GM21390 (cell line): ENCODE measurements at regions not wholly inside any gene's neighbourhood (a gene's known extent, or its start where the extent isn't known, plus 50 kb on each side); places are given as distances from the start of the nearest gene placed in this dataset.

Experiments
- ATAC-seq: cut with Tn5 transposase; IDR thresholded peaks from one replicate; pipeline ENCODE4 v1.9.1; 2021; ENCODE audit not compliant: unreplicated experiment

- ATAC-seq, result no peak
These were observed 718.9 kb downstream of the BRD1 start for GRCh38 chr22:49108636-49109315.

DNA sequence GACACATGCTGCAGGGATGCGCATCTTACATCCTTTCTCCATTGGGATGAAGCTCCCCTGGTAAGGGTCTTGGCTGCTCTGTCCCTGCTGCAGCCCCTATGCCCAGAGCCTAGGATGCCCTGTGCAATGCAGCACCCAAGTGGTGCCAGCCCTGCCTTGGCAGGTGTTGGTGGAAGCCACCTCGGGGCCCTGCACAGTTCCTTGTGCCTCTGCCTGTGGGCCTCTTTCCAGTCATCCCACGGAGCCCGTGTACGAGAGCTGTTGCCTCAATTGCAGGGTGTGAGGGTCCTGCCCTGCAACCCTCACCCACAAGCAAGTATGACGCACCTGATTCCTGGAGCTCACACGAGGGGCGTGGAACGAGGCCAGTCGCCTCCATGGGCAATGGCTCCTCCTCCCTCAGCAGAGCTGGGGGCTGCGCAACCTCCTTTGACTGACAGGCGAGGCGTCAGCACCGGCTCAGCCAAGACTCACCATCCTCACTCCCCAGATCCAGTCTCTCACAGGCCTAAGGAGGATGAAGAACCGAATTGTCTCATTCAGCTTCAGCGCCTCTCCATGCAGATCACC lies 719.6 kb downstream of the BRD1 start:
- ATAC-seq, result no peak

- no peak for ATAC-seq
These were observed 720.1 kb downstream of the BRD1 start for GRCh38 chr22:49107561-49107960.

DNA sequence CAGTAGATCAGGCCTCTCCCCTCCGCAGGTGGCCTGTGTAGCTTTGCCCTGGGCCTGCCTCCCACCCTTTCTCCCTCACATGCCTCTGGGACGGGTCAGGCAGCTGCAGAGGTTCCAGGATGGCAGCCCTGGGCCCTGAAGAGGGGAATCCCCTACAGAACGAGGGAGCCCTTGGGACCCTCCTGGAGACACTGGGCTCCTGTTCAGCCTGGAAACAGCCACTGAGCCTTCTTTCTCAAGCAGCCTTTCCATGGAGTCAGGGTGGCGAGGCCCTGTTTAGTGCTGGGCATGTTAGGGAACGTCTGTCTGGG lies 720.9 kb downstream of the BRD1 start:
- no peak for ATAC-seq

DNA sequence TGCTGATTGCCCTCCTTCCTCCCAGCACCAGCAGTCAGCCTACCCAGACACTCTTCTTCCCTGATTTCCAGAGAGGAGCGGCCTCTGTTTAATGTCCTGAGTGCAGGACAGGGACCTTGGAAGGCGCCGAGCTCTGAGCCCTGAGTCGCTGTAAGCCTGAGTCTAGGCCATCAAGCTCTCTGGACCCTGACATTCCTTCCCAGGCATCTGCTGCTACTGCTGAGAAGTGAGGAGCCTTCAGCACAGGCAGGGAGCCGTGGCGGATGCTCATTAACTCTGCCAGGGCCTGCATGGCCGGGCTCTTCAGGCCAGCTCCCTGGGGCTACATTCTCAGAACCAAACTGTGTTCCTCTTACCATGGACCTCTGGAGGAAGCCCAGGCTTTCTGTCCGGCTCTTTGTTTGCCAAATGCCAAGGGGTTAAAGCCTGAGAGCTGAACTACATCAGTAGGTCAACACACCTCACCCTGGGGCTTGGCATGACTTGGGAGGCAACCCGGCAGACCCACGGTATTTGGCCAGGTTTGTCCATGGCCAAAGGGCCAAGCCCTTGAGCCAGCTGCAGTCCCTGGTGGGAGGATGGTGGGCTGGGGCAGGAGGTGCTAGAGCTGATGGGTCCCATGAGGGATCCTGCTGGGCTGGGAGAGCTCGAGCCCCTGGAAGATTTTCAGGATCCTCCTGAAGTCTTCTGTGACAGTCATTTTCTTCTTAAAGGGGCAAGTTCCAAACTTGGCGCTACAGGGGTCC lies 721.4 kb downstream of the BRD1 start:
- ATAC-seq, result no peak

GRCh38 chr22:49104434-49104833 lies 723.2 kb downstream of the BRD1 start:
- no peak for ATAC-seq

- ATAC-seq, result no peak
These were observed 724.2 kb downstream of the BRD1 start for GRCh38 chr22:49103314-49104059.

DNA sequence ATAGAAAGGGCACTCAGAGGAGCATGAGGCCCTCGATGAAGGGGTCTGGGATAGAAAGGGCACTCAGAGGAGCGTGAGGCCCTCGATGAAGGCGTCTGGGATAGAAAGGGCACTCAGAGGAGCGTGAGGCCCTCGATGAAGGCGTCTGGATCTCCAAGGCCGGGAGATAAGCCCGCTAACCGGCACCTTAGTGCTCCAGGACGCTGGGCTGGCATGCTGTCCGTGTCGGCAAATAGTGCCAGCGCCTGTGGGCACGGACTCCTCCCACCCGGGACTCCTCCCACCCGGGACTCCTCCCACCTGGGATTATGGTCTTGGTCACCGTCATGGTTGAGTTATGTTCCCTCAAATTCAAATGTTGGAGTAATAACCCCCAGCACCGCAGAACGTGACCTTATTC lies 725.3 kb downstream of the BRD1 start:
- no peak for ATAC-seq

DNA sequence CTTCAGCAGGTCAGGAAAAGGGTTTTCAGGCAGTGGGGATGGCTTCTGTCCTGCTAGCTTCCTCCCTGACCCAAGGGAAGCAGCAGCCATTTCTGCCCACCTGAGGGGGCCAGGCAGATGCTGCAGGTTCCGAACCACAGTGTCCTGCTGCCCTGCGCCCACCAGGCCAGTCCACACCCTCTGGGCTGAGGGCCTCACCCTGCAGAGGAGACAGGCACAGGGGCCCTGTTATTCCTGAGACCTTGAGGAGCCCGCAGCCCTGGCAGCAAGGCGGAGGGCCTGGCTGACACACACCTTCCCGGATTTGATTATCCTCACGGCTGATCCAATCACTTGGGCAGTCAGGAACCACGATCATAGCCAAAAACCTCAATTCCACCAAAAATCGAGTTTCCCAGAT lies 725.8 kb downstream of the BRD1 start:
- ATAC-seq, result no peak

GRCh38 chr22:49101225-49101624 lies 726.4 kb downstream of the BRD1 start:
- ATAC-seq, result no peak

GRCh38 chr22:49100773-49101172 lies 726.9 kb downstream of the BRD1 start:
- ATAC-seq, result no peak

DNA sequence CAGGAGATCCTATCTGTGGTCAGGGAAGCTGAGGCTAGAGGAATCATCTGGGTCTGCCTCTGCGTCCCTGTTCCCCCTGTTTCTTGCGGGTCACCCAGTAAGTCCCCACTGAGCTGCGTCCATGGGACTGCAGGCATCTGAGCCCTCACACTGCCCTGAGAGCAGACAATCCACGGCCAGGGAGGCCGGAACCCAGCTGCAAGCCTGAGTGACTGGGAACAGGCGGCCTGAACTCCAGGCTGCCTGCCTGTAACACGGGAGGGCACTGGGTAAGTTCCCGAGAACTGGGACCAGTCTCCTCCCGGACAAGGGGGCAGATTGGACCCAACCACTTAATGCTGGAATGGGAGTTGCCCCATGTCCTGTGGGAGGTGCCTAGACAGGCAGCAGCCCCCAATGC lies 727.4 kb downstream of the BRD1 start:
- no peak for ATAC-seq

GRCh38 chr22:49099496-49100124 lies 728.1 kb downstream of the BRD1 start:
- ATAC-seq, result no peak

DNA sequence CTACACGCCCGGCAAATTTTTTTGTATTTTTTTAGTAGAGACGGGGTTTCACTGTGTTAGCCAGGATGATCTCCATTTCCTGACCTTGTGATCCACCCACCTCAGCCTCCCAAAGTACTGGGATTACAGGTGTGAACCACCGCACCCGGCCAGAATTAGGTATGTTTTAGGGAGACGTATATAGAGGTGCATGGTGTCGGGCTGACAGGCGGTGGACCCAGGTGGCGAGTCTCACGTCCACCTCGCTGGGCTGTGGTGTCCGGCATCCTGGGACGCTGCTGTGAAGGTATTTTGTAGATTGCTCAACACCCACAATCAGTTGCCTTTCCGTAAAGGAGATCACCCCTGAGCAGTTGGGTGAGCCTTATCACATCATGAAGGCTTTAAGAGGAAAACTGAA lies 728.6 kb downstream of the BRD1 start:
- ATAC-seq, result no peak

GRCh38 chr22:49097966-49098365 lies 729.7 kb downstream of the BRD1 start:
- ATAC-seq, result no peak

DNA sequence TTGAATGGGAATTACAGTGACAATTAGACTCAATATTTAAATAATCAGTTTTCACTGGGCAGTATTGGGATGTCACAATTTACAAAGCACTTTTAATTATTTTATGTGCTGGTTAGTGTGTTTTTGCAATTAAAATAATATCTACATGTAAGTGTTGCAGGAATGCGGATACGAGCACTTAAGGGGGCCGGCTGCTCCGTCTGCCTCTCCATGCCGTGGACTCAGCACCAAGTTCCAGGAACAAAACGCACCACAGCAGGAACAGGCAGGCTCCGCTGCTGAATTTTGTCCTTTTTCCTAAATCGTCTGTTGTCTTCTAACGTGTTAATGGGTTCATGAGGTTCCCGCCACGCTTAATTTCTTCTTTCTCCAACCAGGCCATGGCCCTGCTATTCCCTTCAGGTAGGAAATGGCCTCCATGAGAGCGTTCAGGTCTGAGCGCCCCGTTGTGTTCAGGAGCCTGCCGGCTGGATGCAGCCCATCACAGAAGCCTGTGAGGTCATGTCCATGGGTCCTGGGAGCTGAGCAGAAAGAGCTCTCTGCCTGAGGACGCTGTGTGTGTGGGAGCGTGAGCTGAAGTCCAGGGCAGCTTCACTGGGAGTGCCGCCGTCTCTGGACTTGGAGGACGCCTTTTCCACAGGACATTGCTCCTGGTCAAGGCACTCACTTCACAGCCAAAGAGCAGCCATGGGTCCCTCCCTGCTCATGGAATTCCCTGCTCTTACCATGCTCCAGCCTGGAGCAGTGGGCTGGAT lies 730.3 kb downstream of the BRD1 start:
- ATAC-seq, result no peak

DNA sequence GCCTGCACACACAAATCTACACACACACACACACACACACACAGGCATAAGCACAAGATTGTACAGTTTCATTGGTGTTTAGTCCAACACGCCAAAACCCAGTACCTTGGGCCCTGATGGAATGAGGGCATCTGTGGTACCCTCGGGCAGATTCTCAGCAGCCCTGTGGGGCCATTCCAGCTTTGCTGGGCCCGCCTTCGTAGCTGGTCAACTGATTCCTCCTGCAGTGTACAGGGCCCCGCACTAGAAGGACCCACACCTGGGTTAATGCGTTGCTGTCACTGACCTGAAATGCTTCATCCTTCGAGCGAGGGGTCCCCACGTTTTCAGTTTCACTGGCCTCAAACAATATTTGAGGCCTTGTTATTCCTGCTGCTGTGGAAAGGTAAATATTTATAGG lies 731.2 kb downstream of the BRD1 start:
- no peak for ATAC-seq

GRCh38 chr22:49095366-49095765 lies 732.3 kb downstream of the BRD1 start:
- no peak for ATAC-seq

- ATAC-seq, result no peak
These were observed 732.8 kb downstream of the BRD1 start for GRCh38 chr22:49094858-49095257.

DNA sequence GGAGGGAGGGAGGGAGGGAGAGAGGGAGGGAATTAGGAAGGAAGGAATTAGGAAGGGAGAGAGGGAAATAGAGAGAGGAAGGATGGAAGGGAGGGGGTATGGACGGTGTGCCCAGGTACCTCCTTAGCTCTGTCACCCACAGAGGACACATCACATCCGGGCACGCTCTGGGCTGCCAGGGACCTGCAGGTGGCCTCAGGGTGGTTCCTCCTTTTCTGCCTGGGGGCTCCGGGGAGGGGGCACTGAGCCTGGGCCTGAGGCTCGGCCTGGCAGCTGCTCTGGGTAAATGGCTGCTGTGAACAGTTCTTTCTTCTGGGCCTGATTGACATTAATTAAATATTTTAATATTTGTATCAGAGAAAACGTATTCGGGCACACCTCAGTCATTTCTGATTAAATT lies 733.5 kb downstream of the BRD1 start:
- no peak for ATAC-seq
